ENCODE measurements at regions not wholly inside any gene's neighbourhood (a gene's known extent, or its start where the extent isn't known, plus 50 kb on each side); places are given as distances from the start of the nearest gene placed in this dataset.
"Not testable (repeated sequence)": the region's sequence is repeated elsewhere in the genome, so short reads cannot be mapped to it uniquely, and the experiment has no call there.

- not testable (repeated sequence) for DNase-seq
Measured at GRCh38 chr5:87217480-87217879, 50.2 kb upstream of the RASA1 start.
